ENCODE measurements at regions not wholly inside any gene's neighbourhood (a gene's known extent, or its start where the extent isn't known, plus 50 kb on each side); places are given as distances from the start of the nearest gene placed in this dataset.

- TF ChIP-seq CTCF (IDR thresholded peaks at IDR 0.05; ENCODE audit: insufficient read depth, low read length, poor library complexity, severe bottlenecking), result no peak
- no peak overlapping the region for H3K4me3 ChIP-seq (replicated peaks; ENCODE audit: low read depth, low read length)
Observed at GRCh38 chr5:117249086-117249815, 674.6 kb upstream of the SEMA6A start.

DNA sequence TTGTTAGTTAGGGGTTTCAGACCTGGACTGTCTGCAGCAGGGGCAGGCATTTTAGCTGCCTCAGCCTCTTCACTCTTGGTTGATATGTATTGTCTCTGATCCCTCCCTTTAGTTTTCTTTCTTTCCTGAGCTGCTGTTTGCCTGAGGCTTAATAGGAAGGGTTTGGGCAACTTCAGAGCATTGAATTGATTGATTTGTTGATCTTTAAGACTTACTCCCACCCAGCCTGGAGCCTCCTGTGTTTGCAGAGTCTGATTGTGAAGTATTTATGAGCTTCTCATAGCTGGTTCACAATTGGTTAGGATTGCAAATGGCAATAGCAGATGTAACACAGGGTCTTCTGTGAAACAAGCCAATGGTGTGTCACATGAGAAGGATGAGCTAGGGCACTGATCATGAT lies 671.8 kb upstream of the SEMA6A start:
- no peak for TF ChIP-seq CTCF (IDR thresholded peaks at IDR 0.05; ENCODE audit: insufficient read depth, low read length, poor library complexity, severe bottlenecking)
- DNase-seq (ENCODE audit: extremely low read depth, insufficient read length), result no peak
- no peak overlapping the region for H3K4me3 ChIP-seq (replicated peaks; ENCODE audit: low read depth, low read length)
- H3K36me3 ChIP-seq (ENCODE audit: control insufficient read depth, insufficient read depth, low read length), result no peaks in the 10 kb centered on the region
- H3K27me3 ChIP-seq (replicated peaks; ENCODE audit: control insufficient read depth, insufficient read depth, low read length), result no peaks in the 10 kb centered on the region

More at GRCh38 chr5:117249086-117249815, 674.6 kb upstream of the SEMA6A start:
- DNase-seq (ENCODE audit: extremely low read depth, insufficient read length), result no peak
- Histone ChIP-seq H3K27me3 (replicated peaks; ENCODE audit: control insufficient read depth, insufficient read depth, low read length) (no peaks in the 10 kb centered on the region), H3K36me3 (ENCODE audit: control insufficient read depth, insufficient read depth, low read length) (no peaks in the 10 kb centered on the region)

GRCh38 chr5:117245130-117245529 lies 670.5 kb upstream of the SEMA6A start:
- no peak for TF ChIP-seq CTCF (IDR thresholded peaks at IDR 0.05; ENCODE audit: insufficient read depth, low read length, poor library complexity, severe bottlenecking)
- H3K4me3 ChIP-seq (replicated peaks; ENCODE audit: low read depth, low read length), result no peak overlapping the region

DNA sequence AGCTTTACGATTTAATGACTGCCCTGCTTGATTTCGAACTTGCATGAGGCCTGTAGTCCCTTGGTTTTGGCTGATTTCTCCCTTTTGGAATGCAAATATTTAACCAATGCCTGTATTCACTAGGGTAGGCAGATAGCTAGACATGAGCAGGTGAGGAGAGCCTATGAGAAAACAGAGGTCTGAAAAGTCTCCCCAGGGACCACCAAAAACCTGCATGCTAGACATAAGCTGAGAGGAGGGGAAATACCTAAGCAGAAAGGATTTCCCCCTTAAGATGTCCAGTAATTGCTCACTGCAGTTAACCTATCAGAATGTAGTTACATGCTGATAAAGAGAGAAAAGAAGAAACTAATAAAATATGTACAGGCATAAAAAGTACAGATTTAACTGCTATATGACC lies 667.4 kb upstream of the SEMA6A start:
- H3K4me3 ChIP-seq (replicated peaks; ENCODE audit: low read depth, low read length), result no peak overlapping the region
- no peak for TF ChIP-seq CTCF (IDR thresholded peaks at IDR 0.05; ENCODE audit: insufficient read depth, low read length, poor library complexity, severe bottlenecking)
- H3K27me3 ChIP-seq (replicated peaks; ENCODE audit: control insufficient read depth, insufficient read depth, low read length), result no peaks in the 10 kb centered on the region
- no peaks in the 10 kb centered on the region for H3K36me3 ChIP-seq (ENCODE audit: control insufficient read depth, insufficient read depth, low read length)
- no peak for DNase-seq (ENCODE audit: extremely low read depth, insufficient read length)

More at GRCh38 chr5:117245130-117245529, 670.5 kb upstream of the SEMA6A start:
- Histone ChIP-seq H3K27me3 (replicated peaks; ENCODE audit: control insufficient read depth, insufficient read depth, low read length) (no peaks in the 10 kb centered on the region), H3K36me3 (ENCODE audit: control insufficient read depth, insufficient read depth, low read length) (no peaks in the 10 kb centered on the region)
- DNase-seq (ENCODE audit: extremely low read depth, insufficient read length), result no peak

GRCh38 chr5:117236941-117237340 lies 662.3 kb upstream of the SEMA6A start:
- no peak for DNase-seq (ENCODE audit: extremely low read depth, insufficient read length)
- H3K4me3 ChIP-seq (replicated peaks; ENCODE audit: low read depth, low read length), result no peak overlapping the region
- no peak for TF ChIP-seq CTCF (IDR thresholded peaks at IDR 0.05; ENCODE audit: insufficient read depth, low read length, poor library complexity, severe bottlenecking)
- H3K36me3 ChIP-seq (ENCODE audit: control insufficient read depth, insufficient read depth, low read length), result no peaks in the 10 kb centered on the region
- no peaks in the 10 kb centered on the region for H3K27me3 ChIP-seq (replicated peaks; ENCODE audit: control insufficient read depth, insufficient read depth, low read length)

Data from GM06990 (cell line).